Gastroesophageal sphincter (tissue), 4 donors: ENCODE measurements at regions not wholly inside any gene's neighbourhood (a gene's known extent, or its start where the extent isn't known, plus 50 kb on each side); places are given as distances from the start of the nearest gene placed in this dataset.

Source experiments
- ATAC-seq: fragments of 150-250 bp; one replicate; pipeline ENCODE4 v1.9.1; 2016; ENCODE audit warnings: mild to moderate bottlenecking, moderate library complexity
- H3K27ac ChIP-seq, 4 donors: fragments of 200-600 bp; sonication (generic) in 3 of 4; 1 replicate in 3 of 4; 2 replicates in 1 of 4; pipeline ENCODE4 v1.5.1; 2016 to 2019
- H3K27me3 ChIP-seq: fragments of 200-600 bp; sonication (generic); one replicate; pipeline ENCODE4 v1.5.1; 2019
- H3K36me3 ChIP-seq, 2 donors: fragments of 200-600 bp; sonication (generic); one replicate each; pipeline ENCODE4 v1.5.1; 2019; ENCODE audit warnings: control low read depth in 1 of 2
- H3K4me1 ChIP-seq, 3 donors: fragments of 200-600 bp; sonication (generic); 1 replicate in 2 of 3; 2 replicates in 1 of 3; pipeline ENCODE4 v1.5.1; 2016 to 2019; ENCODE audit warnings: control low read depth in 2 of 3
- H3K4me3 ChIP-seq, 2 donors: fragments of 200-600 bp; sonication (generic); one replicate each; pipeline ENCODE4 v1.5.1; 2019; ENCODE audit warnings: mild to moderate bottlenecking in 1 of 2, moderate library complexity in 1 of 2
- H3K9me3 ChIP-seq, 3 donors: fragments of 200-600 bp; sonication (generic); one replicate each; pipeline ENCODE4 v1.5.1; 2017 to 2019; ENCODE audit warnings: control low read depth in 2 of 3
- CTCF ChIP-seq, 4 experiments: fragments of 200-600 bp in 2 of 4; fragments of 450-650 bp in 2 of 4; sonication (generic) in 1 of 4; IDR thresholded peaks; one replicate each; pipeline ENCODE4 v1.5.1; 2017 to 2019; ENCODE audit warnings: antibody characterized with exemption in 4 of 4, mild to moderate bottlenecking in 2 of 4, moderate library complexity in 2 of 4
- EP300 ChIP-seq: sonication (generic); formaldehyde crosslinking; IDR thresholded peaks from one replicate; pipeline ENCODE4 v1.6.1; 2017; ENCODE audit warnings: antibody characterized with exemption, mild to moderate bottlenecking
- POLR2A ChIP-seq, 2 donors: fragments of 450-650 bp; IDR thresholded peaks; one replicate each; pipeline ENCODE4 v1.6.1; 2017; ENCODE audit warnings: antibody characterized with exemption in 2 of 2, mild to moderate bottlenecking in 2 of 2, moderate library complexity in 1 of 2
- POLR2AphosphoS5 ChIP-seq: sonication (generic); formaldehyde crosslinking; IDR thresholded peaks from one replicate; pipeline ENCODE4 v1.6.1; 2017; ENCODE audit warnings: antibody characterized with exemption
- WGBS, 2 donors: methylation state at CpG; one replicate each; pipeline ENCODE4 v1.1.5; 2018; ENCODE audit warnings: low coverage in 1 of 2; 5-methylcytosine and 5-hydroxymethylcytosine counted together

GRCh38 chr2:817336-818015 lies 133.2 kb upstream of the SNTG2 start:
- no peak for ATAC-seq

GRCh38 chr2:816278-816677 lies 134.4 kb upstream of the SNTG2 start:
- ATAC-seq: no peak
- Histone ChIP-seq H3K27me3 (no peaks in the 10 kb centered on the region), H3K36me3 (no peaks in the 10 kb centered on the region), H3K4me3 (no peak overlapping the region), H3K27ac (no peak overlapping the region), H3K4me1 (no peaks in the 10 kb centered on the region), H3K9me3 (no peaks in the 10 kb centered on the region)
- TF ChIP-seq POLR2AphosphoS5 (no peak), CTCF (IDR thresholded peaks at IDR 0.05) (no peak), POLR2A (IDR thresholded peaks at IDR 0.05) (no peak), EP300 (no peak)
- WGBS, 2 donors: 57 to 76% methylated on average over 1 to 4 of the region's 5 CpGs

More at GRCh38 chr2:817336-818015, 133.2 kb upstream of the SNTG2 start:
- no peaks in the 10 kb centered on the region for H3K9me3 ChIP-seq
- no peaks in the 10 kb centered on the region for H3K27me3 ChIP-seq
- H3K4me1 ChIP-seq: no peaks in the 10 kb centered on the region
- no peak overlapping the region for H3K27ac ChIP-seq
- TF ChIP-seq CTCF (IDR thresholded peaks at IDR 0.05) (no peak), POLR2AphosphoS5 (no peak), POLR2A (IDR thresholded peaks at IDR 0.05) (no peak), EP300 (no peak)
- no peaks in the 10 kb centered on the region for H3K36me3 ChIP-seq
- WGBS, 2 donors: 85 to 90% methylated on average over 4 to 5 of the region's 6 CpGs
- no peak overlapping the region for H3K4me3 ChIP-seq

DNA sequence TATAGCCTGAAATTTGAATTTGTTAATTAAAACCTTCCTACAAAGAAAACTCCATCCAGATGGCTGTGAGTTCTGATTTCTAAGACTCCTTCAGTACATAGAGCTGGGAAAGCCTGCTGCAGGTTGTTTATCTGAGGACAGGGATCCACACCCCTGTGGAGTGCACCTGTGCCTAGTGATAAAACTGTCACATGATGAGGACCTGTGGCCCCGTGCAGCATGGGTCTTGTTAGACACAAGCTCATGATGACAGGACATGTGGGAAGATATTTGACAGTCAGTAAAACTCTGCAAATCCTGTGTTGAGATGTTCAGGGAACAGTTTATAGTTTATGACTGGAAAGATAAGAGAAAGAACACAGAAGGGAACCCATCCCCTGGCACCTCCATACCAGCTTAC lies 133.2 kb upstream of the TMEM18 start:
- Histone ChIP-seq H3K36me3 (no peaks in the 10 kb centered on the region), H3K4me3 (no peak overlapping the region), H3K4me1 (no peaks in the 10 kb centered on the region), H3K27me3 (no peaks in the 10 kb centered on the region), H3K9me3 (no peaks in the 10 kb centered on the region), H3K27ac (no peak overlapping the region)
- 14 to 50% methylated on average over 1 of the region's 1 CpG for WGBS, 2 donors
- ATAC-seq: no peak
- no peak for TF ChIP-seq CTCF (IDR thresholded peaks at IDR 0.05)
- TF ChIP-seq POLR2A (IDR thresholded peaks at IDR 0.05): no peak
- TF ChIP-seq EP300: no peak
- no peak for TF ChIP-seq POLR2AphosphoS5

GRCh38 chr2:807300-807699 lies 130.1 kb upstream of the TMEM18 start:
- H3K4me3 ChIP-seq: no peak overlapping the region
- TF ChIP-seq POLR2AphosphoS5 (no peak), EP300 (no peak), POLR2A (IDR thresholded peaks at IDR 0.05) (no peak), CTCF (IDR thresholded peaks at IDR 0.05) (no peak)
- no peaks in the 10 kb centered on the region for H3K4me1 ChIP-seq
- H3K9me3 ChIP-seq: no peaks in the 10 kb centered on the region
- H3K27me3 ChIP-seq: no peaks in the 10 kb centered on the region
- H3K27ac ChIP-seq: no peak overlapping the region
- WGBS, 2 donors: 80 to 90% methylated on average over 2 to 4 of the region's 6 CpGs
- no peaks in the 10 kb centered on the region for H3K36me3 ChIP-seq
- no peak for ATAC-seq

DNA sequence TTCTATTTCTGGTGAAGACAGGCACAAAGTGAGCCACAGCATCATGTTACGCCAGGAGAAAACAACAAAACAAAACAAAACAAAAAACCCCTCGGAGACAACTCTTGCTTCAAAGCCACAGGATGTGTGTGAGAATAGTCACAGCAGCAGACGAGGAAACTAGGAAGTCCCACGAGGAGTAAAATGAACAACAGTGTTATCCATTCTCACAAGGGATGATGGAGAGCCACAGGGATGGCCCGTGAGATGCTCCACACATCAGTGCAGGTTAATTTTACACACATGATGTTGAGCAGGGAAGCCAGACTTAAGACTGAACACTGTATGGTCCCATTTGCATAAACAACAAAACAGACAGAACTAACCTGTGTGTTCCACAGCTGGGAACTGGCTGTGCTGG lies 128.5 kb upstream of the TMEM18 start:
- Histone ChIP-seq H3K9me3 (no peaks in the 10 kb centered on the region), H3K27me3 (no peaks in the 10 kb centered on the region), H3K4me3 (no peak overlapping the region), H3K27ac (no peak overlapping the region), H3K4me1 (no peaks in the 10 kb centered on the region), H3K36me3 (no peaks in the 10 kb centered on the region)
- WGBS, 2 donors: 76 to 83% methylated on average over 3 to 5 of the region's 5 CpGs
- ATAC-seq: no peak
- TF ChIP-seq POLR2AphosphoS5 (no peak), CTCF (IDR thresholded peaks at IDR 0.05) (no peak)
